PFSK-1 (cell line): ENCODE measurements at regions not wholly inside any gene's neighbourhood (a gene's known extent, or its start where the extent isn't known, plus 50 kb on each side); places are given as distances from the start of the nearest gene placed in this dataset.

Experiments
- FOXP2 ChIP-seq: optimal IDR thresholded peaks from 2 replicates; pipeline ENCODE3; 2011; ENCODE audit warnings: borderline replicate concordance, control low read depth, inconsistent platforms; ENCODE audit not compliant: insufficient read depth; ENCODE audit errors: extremely low read length, extremely low read depth
- POLR2AphosphoS5 ChIP-seq: IDR thresholded peaks from 2 replicates; pipeline ENCODE4 v1.6.1; 2012; ENCODE audit warnings: low read depth, mild to moderate bottlenecking, control low read depth, low read length, moderate library complexity
- REST ChIP-seq, 2 experiments: IDR thresholded peaks; 2 replicates each; pipeline versions ENCODE4 v1.6.1 to v1.8.0; 2011 to 2012; ENCODE audit warnings: low read depth in 2 of 2, low read length in 2 of 2, control low read depth in 1 of 2, inconsistent platforms in 1 of 2, mild to moderate bottlenecking in 1 of 2, moderate library complexity in 1 of 2; ENCODE audit not compliant: insufficient read depth in 1 of 2
- SIN3A ChIP-seq: IDR thresholded peaks from 2 replicates; pipeline ENCODE4 v1.6.1; 2012; ENCODE audit warnings: mild to moderate bottlenecking, low read length, moderate library complexity, borderline replicate concordance; ENCODE audit not compliant: insufficient read depth
- TAF1 ChIP-seq: IDR thresholded peaks from 2 replicates; pipeline ENCODE4 v1.6.1; 2012; ENCODE audit warnings: low read length, control low read depth, borderline replicate concordance; ENCODE audit not compliant: insufficient read depth

GRCh38 chr21:15275615-15276235, 210.9 kb upstream of the NRIP1 start:
- no peak for TF ChIP-seq TAF1
- TF ChIP-seq REST (IDR thresholded peaks at IDR 0.05; ENCODE audit: insufficient read depth in 1 of 2, low read depth in 2 of 2, low read length in 2 of 2), result no peak
- TF ChIP-seq SIN3A, result no peak
- TF ChIP-seq FOXP2, result no peak
- no peak for TF ChIP-seq POLR2AphosphoS5

GRCh38 chr21:15276243-15276642, 211.4 kb upstream of the NRIP1 start:
- TF ChIP-seq REST (IDR thresholded peaks at IDR 0.05; ENCODE audit: insufficient read depth in 1 of 2, low read depth in 2 of 2, low read length in 2 of 2) (no peak), FOXP2 (no peak), SIN3A (no peak), POLR2AphosphoS5 (no peak), TAF1 (no peak)

- TF ChIP-seq FOXP2, result no peak
These were observed 212.7 kb upstream of the NRIP1 start for GRCh38 chr21:15277466-15277865.

GRCh38 chr21:15278279-15278678, 213.5 kb upstream of the NRIP1 start:
- TF ChIP-seq REST (IDR thresholded peaks at IDR 0.05; ENCODE audit: insufficient read depth in 1 of 2, low read depth in 2 of 2, low read length in 2 of 2) (no peak), POLR2AphosphoS5 (no peak), FOXP2 (no peak), TAF1 (no peak)

GRCh38 chr21:15278851-15279250, 214.1 kb upstream of the NRIP1 start:
- no peak for TF ChIP-seq REST (IDR thresholded peaks at IDR 0.05; ENCODE audit: insufficient read depth in 1 of 2, low read depth in 2 of 2, low read length in 2 of 2)
- no peak for TF ChIP-seq SIN3A
- no peak for TF ChIP-seq POLR2AphosphoS5
- no peak for TF ChIP-seq FOXP2
- no peak for TF ChIP-seq TAF1
